Activated T-cell treated with anti-CD3 and anti-CD28 coated beads, Interleukin-2, amount 50 U/mL, for 4 hours (primary cell): ENCODE measurements at regions not wholly inside any gene's neighbourhood (a gene's known extent, or its start where the extent isn't known, plus 50 kb on each side); places are given as distances from the start of the nearest gene placed in this dataset.

ENCODE experiments used
- ATAC-seq, 2 donors: fragments of 200-7000 bp; cut with Tn5 transposase; one replicate each; pipeline ENCODE4 v1.10.0; 2021
- DNase-seq: peaks from one replicate; pipeline ENCODE4 v3.0.0-alpha.2; 2020
- H3K27me3 Mint-ChIP-seq: one replicate; pipeline ENCODE4 v1.8.0; 2021; ENCODE audit warnings: low read depth, mixed read lengths
- H3K36me3 Mint-ChIP-seq: one replicate; pipeline ENCODE4 v1.8.0; 2022; ENCODE audit warnings: mixed read lengths; ENCODE audit not compliant: insufficient read depth
- H3K4me1 Mint-ChIP-seq: one replicate; pipeline ENCODE4 v1.8.0; 2021; ENCODE audit warnings: low read depth, mixed read lengths
- H3K4me3 Mint-ChIP-seq: one replicate; pipeline ENCODE4 v1.8.0; 2021; ENCODE audit warnings: mild to moderate bottlenecking, moderate library complexity, mixed read lengths
- H3K9me3 Mint-ChIP-seq: one replicate; pipeline ENCODE4 v1.8.0; 2021; ENCODE audit warnings: mixed read lengths

- Mint-ChIP-seq H3K9me3 (no peaks in the 10 kb centered on the region), H3K4me3 (no peak overlapping the region), H3K27me3 (no peaks in the 10 kb centered on the region), H3K36me3 (no peaks in the 10 kb centered on the region), H3K4me1 (no peaks in the 10 kb centered on the region)
- DNase-seq: no peak
- no peak for ATAC-seq
Measured at GRCh38 chr1:165057956-165058355, 298.6 kb downstream of the LMX1A start.

- ATAC-seq: no peak
- Mint-ChIP-seq H3K4me3 (no peak overlapping the region), H3K36me3 (no peaks in the 10 kb centered on the region), H3K27me3 (no peaks in the 10 kb centered on the region), H3K4me1 (no peaks in the 10 kb centered on the region), H3K9me3 (no peaks in the 10 kb centered on the region)
- DNase-seq: no peak
Measured at GRCh38 chr1:165056914-165057313, 299.6 kb downstream of the LMX1A start.

GRCh38 chr1:165055581-165055980, 300.9 kb downstream of the LMX1A start:
- Mint-ChIP-seq H3K9me3 (no peaks in the 10 kb centered on the region), H3K27me3 (no peaks in the 10 kb centered on the region), H3K4me1 (no peaks in the 10 kb centered on the region), H3K4me3 (no peak overlapping the region), H3K36me3 (no peaks in the 10 kb centered on the region)
- ATAC-seq: no peak
- DNase-seq: no peak

GRCh38 chr1:165054627-165055026, 301.9 kb downstream of the LMX1A start:
- no peaks in the 10 kb centered on the region for H3K36me3 Mint-ChIP-seq
- H3K4me1 Mint-ChIP-seq: no peaks in the 10 kb centered on the region
- H3K9me3 Mint-ChIP-seq: no peaks in the 10 kb centered on the region
- H3K27me3 Mint-ChIP-seq: no peaks in the 10 kb centered on the region
- H3K4me3 Mint-ChIP-seq: no peak overlapping the region
- DNase-seq (no peak), ATAC-seq (no peak)

GRCh38 chr1:165053351-165053750, 303.2 kb downstream of the LMX1A start:
- Mint-ChIP-seq H3K36me3 (no peaks in the 10 kb centered on the region), H3K4me3 (no peak overlapping the region), H3K27me3 (no peaks in the 10 kb centered on the region), H3K9me3 (no peaks in the 10 kb centered on the region), H3K4me1 (no peaks in the 10 kb centered on the region)
- ATAC-seq (no peak), DNase-seq (no peak)

- no peaks in the 10 kb centered on the region for H3K4me1 Mint-ChIP-seq
- H3K36me3 Mint-ChIP-seq: no peaks in the 10 kb centered on the region
- ATAC-seq (no peak), DNase-seq (no peak)
- no peaks in the 10 kb centered on the region for H3K27me3 Mint-ChIP-seq
- no peak overlapping the region for H3K4me3 Mint-ChIP-seq
- no peaks in the 10 kb centered on the region for H3K9me3 Mint-ChIP-seq
Measured at GRCh38 chr1:165052936-165053335, 303.6 kb downstream of the LMX1A start.

GRCh38 chr1:165052431-165052830, 304.1 kb downstream of the LMX1A start:
- no peaks in the 10 kb centered on the region for H3K4me1 Mint-ChIP-seq
- ATAC-seq (no peak), DNase-seq (no peak)
- H3K27me3 Mint-ChIP-seq: no peaks in the 10 kb centered on the region
- H3K4me3 Mint-ChIP-seq: no peak overlapping the region
- no peaks in the 10 kb centered on the region for H3K36me3 Mint-ChIP-seq
- no peaks in the 10 kb centered on the region for H3K9me3 Mint-ChIP-seq

GRCh38 chr1:165050246-165050645, 306.3 kb downstream of the LMX1A start:
- Mint-ChIP-seq H3K27me3 (no peaks in the 10 kb centered on the region), H3K9me3 (no peaks in the 10 kb centered on the region), H3K4me3 (no peak overlapping the region), H3K4me1 (no peaks in the 10 kb centered on the region), H3K36me3 (no peaks in the 10 kb centered on the region)
- DNase-seq (no peak), ATAC-seq (no peak)

GRCh38 chr1:165047994-165048393, 308.5 kb downstream of the LMX1A start:
- ATAC-seq (no peak), DNase-seq (no peak)
- no peaks in the 10 kb centered on the region for H3K36me3 Mint-ChIP-seq
- H3K9me3 Mint-ChIP-seq: no peaks in the 10 kb centered on the region
- H3K4me1 Mint-ChIP-seq: no peaks in the 10 kb centered on the region
- no peaks in the 10 kb centered on the region for H3K27me3 Mint-ChIP-seq
- no peak overlapping the region for H3K4me3 Mint-ChIP-seq

GRCh38 chr1:165045902-165046301, 310.6 kb downstream of the LMX1A start:
- no peak for ATAC-seq
- Mint-ChIP-seq H3K4me3 (no peak overlapping the region), H3K27me3 (no peaks in the 10 kb centered on the region), H3K36me3 (no peaks in the 10 kb centered on the region), H3K4me1 (no peaks in the 10 kb centered on the region), H3K9me3 (no peaks in the 10 kb centered on the region)
- DNase-seq: no peak

- Mint-ChIP-seq H3K27me3 (no peaks in the 10 kb centered on the region), H3K9me3 (no peaks in the 10 kb centered on the region), H3K36me3 (no peaks in the 10 kb centered on the region), H3K4me3 (no peak overlapping the region), H3K4me1 (no peaks in the 10 kb centered on the region)
- DNase-seq (no peak), ATAC-seq (no peak)
Measured at GRCh38 chr1:165040641-165041040, 315.9 kb downstream of the LMX1A start.

GRCh38 chr1:165039996-165040395, 316.5 kb downstream of the LMX1A start:
- ATAC-seq: no peak
- H3K9me3 Mint-ChIP-seq: no peaks in the 10 kb centered on the region
- DNase-seq: no peak
- no peaks in the 10 kb centered on the region for H3K27me3 Mint-ChIP-seq
- H3K4me3 Mint-ChIP-seq: no peak overlapping the region
- no peaks in the 10 kb centered on the region for H3K4me1 Mint-ChIP-seq
- no peaks in the 10 kb centered on the region for H3K36me3 Mint-ChIP-seq

- no peak for ATAC-seq
- Mint-ChIP-seq H3K36me3 (no peaks in the 10 kb centered on the region), H3K9me3 (no peaks in the 10 kb centered on the region), H3K4me3 (no peak overlapping the region), H3K4me1 (no peaks in the 10 kb centered on the region), H3K27me3 (no peaks in the 10 kb centered on the region)
- DNase-seq: no peak
Measured at GRCh38 chr1:165036403-165036802, 320.1 kb downstream of the LMX1A start.

- H3K9me3 Mint-ChIP-seq: no peaks in the 10 kb centered on the region
- no peaks in the 10 kb centered on the region for H3K36me3 Mint-ChIP-seq
- DNase-seq (no peak), ATAC-seq (no peak)
- H3K4me3 Mint-ChIP-seq: no peak overlapping the region
- no peaks in the 10 kb centered on the region for H3K27me3 Mint-ChIP-seq
- no peaks in the 10 kb centered on the region for H3K4me1 Mint-ChIP-seq
Measured at GRCh38 chr1:165034136-165034809, 322.2 kb downstream of the LMX1A start.

- ATAC-seq (no peak), DNase-seq (no peak)
- Mint-ChIP-seq H3K4me3 (no peak overlapping the region), H3K9me3 (no peaks in the 10 kb centered on the region), H3K36me3 (no peaks in the 10 kb centered on the region), H3K4me1 (no peaks in the 10 kb centered on the region), H3K27me3 (no peaks in the 10 kb centered on the region)
Measured at GRCh38 chr1:165031001-165031400, 325.5 kb downstream of the LMX1A start.

GRCh38 chr1:165025805-165026204, 330.7 kb downstream of the LMX1A start:
- no peak overlapping the region for H3K4me3 Mint-ChIP-seq
- H3K36me3 Mint-ChIP-seq: no peaks in the 10 kb centered on the region
- H3K27me3 Mint-ChIP-seq: no peaks in the 10 kb centered on the region
- H3K9me3 Mint-ChIP-seq: peaks cover 4% of the 10 kb centered on the region
- ATAC-seq: no peak
- no peak for DNase-seq
- H3K4me1 Mint-ChIP-seq: no peaks in the 10 kb centered on the region
